Vagina (tissue), 2 donors: ENCODE measurements at regions not wholly inside any gene's neighbourhood (a gene's known extent, or its start where the extent isn't known, plus 50 kb on each side); places are given as distances from the start of the nearest gene placed in this dataset.
"Not testable (repeated sequence)": the region's sequence is repeated elsewhere in the genome, so short reads cannot be mapped to it uniquely, and the experiment has no call there.

Source experiments
- POLR2A ChIP-seq, 2 donors: fragments of 450-650 bp; IDR thresholded peaks; one replicate each; pipeline ENCODE4 v1.6.1; 2017; ENCODE audit warnings: antibody characterized with exemption in 2 of 2, mild to moderate bottlenecking in 2 of 2, moderate library complexity in 2 of 2
- POLR2AphosphoS5 ChIP-seq, 2 donors: sonication (generic); formaldehyde crosslinking; IDR thresholded peaks; one replicate each; pipeline ENCODE4 v1.9.0; 2017; ENCODE audit warnings: antibody characterized with exemption in 2 of 2, mild to moderate bottlenecking in 2 of 2, low read depth in 1 of 2; ENCODE audit not compliant: insufficient read depth in 1 of 2

- not testable (repeated sequence) for TF ChIP-seq POLR2A (IDR thresholded peaks at IDR 0.05); POLR2AphosphoS5 (IDR thresholded peaks at IDR 0.05; ENCODE audit: insufficient read depth in 1 of 2, low read depth in 1 of 2)
Observed at GRCh38 chr12:74269355-74269754, 268.3 kb upstream of the ATXN7L3B start.
